GM21717 (cell line): ENCODE measurements at regions not wholly inside any gene's neighbourhood (a gene's known extent, or its start where the extent isn't known, plus 50 kb on each side); places are given as distances from the start of the nearest gene placed in this dataset.

Source experiments
- ATAC-seq: cut with Tn5 transposase; IDR thresholded peaks from one replicate; pipeline ENCODE4 v1.9.1; 2021; ENCODE audit warnings: mild to moderate bottlenecking, moderate library complexity; ENCODE audit not compliant: unreplicated experiment

DNA sequence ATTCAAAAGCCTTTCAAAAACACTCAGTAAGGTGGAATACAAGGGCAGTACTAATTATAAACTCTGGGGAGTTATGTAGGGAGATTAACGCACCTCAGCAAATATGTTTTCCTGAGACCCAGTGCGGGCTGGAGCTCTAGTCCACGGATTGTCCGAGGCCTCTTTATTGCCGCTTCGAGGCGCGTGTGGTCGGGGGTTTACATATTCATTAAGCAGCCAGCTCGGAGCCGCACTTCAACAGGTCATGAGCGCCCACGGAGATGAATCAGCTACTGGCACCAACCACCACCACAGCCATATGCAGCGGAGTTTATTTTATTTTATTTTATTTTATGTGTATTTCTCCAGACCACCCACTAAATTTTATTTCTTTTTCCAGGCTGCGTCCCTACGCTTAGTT lies 195.9 kb upstream of the ADARB2 start:
- no peak for ATAC-seq

GRCh38 chr10:1932692-1933094 lies 195.4 kb upstream of the ADARB2 start:
- no peak for ATAC-seq

- ATAC-seq: no peak
Observed at GRCh38 chr10:1928606-1929005, 191.3 kb upstream of the ADARB2 start.

DNA sequence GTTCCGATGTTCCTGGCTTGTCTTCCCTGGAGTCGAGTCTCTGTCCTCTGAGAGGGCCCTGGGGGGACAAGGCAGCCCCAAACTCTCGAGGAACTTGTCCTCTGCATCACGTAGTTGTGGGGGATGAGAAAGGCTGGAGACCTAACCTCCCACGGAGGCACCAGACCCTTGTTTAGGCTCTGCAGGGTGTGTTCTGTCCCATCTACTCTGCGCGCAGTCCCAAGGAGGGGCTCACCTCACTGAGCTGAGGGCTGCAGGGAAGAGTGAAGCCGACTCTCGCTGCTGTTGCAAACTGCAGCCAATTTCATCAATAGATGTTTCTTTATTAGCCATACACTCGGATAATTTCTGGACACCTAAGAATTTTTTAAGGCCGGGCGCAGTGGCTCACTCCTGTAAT lies 186.7 kb upstream of the ADARB2 start:
- no peak for ATAC-seq

- no peak for ATAC-seq
Observed at GRCh38 chr10:1923586-1923985, 186.3 kb upstream of the ADARB2 start.

DNA sequence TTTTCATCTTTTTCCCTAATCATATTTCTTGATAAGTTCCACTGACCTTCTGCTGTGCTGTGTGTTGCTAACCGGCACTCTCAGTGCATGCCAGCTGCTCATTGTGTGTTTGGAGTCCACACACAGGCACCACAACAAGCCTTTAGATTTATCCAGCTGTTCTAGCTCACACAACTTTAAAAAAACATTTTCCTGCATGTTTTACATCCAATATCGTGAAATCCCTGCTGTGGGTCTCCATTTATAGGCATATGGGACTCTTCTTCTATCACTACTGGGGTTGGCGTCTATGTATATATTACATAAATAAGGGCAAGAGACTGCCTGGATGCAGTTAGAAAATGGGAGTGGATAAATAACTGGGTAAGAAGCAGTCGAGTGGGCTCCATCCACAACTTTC lies 183.6 kb upstream of the ADARB2 start:
- no peak for ATAC-seq

- no peak for ATAC-seq
Observed at GRCh38 chr10:1920127-1920526, 182.8 kb upstream of the ADARB2 start.

DNA sequence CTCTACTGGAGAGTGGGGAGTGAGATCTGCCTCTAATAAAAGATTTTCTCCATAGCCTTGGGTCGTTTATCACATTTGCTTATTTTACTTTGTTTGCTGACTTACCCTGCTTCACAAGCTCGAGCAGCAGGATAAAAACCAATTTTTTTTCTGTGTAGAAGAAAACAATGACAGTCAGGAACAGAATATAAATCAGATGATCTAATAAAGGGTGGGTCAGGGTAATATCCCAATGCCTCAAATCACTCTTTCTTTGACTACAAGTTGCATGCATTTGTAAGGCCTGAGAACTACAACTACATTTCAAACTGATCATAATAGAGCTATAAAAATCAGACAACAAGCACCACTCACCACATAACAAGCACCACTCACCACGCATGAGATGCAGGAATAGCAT lies 174.4 kb upstream of the ADARB2 start:
- no peak for ATAC-seq

DNA sequence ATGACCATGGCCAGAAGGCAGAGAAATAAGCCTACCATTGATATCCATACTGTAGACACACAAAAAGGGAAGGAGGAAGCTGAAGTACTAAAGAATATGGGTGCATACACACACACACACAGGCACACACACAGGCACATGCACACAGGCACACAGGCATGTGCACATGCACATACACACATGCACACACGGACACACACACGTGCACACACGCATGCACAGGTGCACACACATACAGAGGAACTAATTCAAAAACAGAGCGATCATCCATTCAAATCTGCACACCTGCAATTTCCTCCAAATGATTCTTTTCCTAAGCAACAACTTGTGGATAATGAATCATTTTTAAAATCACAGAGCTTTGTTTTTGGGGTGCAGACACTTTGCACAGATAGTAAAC lies 166.7 kb upstream of the ADARB2 start:
- ATAC-seq: no peak

DNA sequence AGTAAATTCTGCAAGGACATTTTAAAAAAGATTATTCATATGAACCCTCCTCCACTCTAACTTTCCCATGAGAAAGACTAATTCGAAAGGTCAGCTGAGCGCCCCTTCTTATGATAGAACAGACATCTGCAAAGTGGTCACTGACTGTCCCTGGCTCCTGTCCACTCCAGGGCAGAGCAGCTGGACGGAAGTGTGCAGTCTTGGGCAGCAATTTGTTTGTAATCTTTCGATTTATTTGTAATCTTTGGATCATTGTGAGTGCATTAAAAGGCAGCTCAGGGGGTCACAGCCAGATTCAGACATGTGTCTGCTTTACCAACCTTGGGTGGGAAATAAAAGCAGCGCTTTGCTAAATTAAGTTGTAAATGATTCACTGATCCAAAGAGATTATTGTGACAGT lies 158.8 kb upstream of the ADARB2 start:
- no peak for ATAC-seq

DNA sequence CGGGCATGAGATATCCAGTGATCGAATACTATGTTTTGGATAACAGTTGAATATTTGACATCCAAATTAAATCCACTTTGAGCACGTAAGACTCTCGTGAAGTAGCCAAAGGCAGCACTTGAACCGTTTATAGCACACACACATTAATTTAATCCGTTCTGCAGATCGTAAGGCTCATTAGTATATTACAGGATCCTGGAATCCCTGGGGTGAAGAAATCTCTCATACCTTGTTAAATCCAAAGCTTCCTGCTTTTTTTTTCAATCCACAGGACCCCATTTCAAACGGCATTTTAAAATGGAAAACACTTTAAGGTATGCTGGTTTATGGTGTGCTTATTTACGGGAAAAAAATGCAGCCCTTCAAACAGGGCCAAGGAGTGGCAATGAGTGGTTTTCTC lies 158.4 kb upstream of the ADARB2 start:
- ATAC-seq: no peak

DNA sequence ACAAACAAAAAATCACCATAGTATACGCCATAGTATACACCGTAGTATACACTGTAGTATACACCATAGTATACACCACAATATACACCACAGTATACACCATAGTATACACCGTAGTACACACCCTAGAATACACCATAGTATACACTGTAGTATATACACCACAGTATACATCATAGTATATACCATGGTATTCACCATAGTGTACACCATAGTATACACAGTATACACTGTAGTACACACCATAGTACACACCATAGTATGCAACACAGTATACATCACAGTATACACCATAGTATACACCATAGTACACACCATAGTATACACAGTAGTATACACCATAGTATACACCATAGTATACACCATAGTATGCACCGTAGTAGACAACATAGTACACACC lies 157.6 kb upstream of the ADARB2 start:
- ATAC-seq: no peak

GRCh38 chr10:1893941-1894340 lies 156.6 kb upstream of the ADARB2 start:
- no peak for ATAC-seq

DNA sequence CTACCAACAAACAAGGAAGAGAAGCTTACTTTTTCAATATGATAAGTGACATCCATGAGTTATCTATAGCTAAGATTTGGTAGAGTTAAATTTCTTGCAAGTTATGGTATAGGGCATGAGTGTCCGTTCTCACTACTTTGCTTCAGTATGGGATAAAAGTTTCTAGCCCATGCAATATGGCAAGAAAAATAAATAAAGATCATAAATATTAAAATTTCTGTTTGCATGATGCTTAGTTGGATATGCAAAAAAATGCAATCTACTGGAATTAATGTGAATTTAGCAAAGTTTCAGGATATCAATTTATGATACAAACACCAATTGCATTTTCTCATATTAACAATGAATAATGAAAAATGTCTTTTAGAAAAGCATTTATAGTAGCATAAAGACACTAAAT lies 148.7 kb upstream of the ADARB2 start:
- ATAC-seq: no peak

- no peak for ATAC-seq
Observed at GRCh38 chr10:1882728-1883127, 145.4 kb upstream of the ADARB2 start.

DNA sequence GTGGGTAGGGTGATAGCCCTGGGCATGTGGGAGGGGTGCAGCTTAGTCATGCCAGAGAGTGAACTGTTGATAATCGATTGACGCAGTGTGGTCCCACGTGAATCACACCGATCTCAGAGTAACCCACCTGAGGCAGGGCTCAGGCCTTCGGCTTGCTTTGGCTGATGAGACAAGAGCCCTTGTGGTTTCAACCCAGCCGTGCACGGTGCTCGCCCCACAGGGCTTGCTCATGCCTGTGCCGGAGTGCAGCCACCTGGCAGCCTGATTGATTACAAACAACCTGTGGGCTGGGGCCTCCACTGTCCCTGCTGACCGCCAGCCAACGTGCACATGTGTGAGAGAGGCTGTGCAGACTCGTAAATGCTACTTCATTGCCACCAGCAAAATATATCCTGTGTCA lies 144.9 kb upstream of the ADARB2 start:
- ATAC-seq: no peak

GRCh38 chr10:1881636-1882035 lies 144.3 kb upstream of the ADARB2 start:
- ATAC-seq: no peak

- ATAC-seq: no peak
Observed at GRCh38 chr10:1874533-1874932, 137.2 kb upstream of the ADARB2 start.

DNA sequence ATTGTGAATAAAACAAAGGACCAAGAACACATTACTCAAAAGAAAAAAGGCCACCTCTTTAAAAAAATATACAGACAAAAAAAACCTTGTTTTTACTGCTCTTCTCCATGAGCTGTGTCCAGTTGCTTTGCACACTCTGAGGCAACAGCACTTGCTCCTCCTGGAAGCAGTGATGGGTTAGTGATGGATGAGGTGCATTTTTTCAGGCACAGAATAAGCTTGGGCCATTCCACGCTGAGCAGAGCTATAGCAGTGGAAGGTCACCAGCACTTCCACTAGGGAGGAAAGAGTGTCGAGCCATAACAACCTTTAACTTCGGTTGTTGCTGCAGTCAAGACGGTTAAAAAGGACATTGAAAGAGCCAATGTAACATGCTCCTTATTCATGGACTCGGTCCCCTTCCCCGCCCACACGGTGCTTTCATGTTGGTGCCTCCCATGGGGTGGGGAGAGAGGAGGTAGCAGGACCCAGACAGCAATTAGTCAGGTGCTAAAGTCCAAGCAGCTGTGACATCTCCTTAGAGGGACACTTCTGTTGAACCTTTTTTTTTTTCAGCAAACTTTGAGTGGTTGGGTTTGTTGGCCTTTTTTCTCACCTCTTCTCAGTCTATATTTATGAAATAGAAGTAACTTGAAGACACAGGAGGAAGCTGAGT lies 136.5 kb upstream of the ADARB2 start:
- no peak for ATAC-seq

DNA sequence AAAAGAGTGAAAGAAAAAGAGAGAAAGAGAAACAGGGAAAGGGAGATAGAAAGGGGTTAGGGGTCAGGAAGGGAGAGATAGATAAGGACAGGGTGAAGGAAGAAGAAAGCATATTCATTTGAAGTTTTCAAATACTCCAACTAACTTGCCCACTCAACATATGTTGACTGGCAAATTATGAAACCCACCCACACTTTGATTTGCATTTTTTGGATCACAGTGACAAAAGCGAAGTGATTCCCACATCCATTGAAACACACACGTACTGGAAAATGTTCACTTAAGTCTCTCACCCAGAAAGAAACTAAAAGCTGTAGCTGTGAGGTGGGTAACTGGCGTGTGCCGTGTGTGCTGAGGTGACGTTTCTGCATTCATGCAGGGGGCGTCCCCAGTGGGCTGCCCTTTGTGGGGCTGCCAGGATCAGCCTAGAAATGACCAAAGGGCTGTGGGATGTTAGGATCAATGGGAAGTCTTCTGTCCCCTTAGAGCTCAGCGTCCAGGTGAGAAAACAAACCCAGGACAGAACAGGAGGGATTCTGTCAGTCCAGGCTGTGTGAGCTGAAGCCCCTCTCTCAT lies 134.9 kb upstream of the ADARB2 start:
- no peak for ATAC-seq

DNA sequence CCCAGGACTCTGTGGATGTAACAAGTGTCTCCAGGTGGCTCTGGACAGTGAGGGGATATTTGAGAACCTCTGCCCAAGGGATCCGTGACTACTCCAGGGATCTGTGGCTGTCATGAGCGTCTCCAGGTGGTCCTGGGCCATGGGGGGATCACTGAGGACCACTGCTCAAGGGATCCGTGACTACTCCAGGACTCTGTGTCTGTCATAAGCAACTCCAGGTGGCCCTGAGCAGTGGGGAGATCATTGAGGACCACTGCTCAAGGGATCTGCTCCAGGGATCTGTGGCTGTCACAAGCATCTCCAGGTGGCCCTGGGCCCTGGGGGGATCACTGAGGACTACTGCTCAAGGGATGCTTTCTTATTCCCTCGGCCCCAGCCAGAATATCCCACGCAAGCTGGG lies 133.2 kb upstream of the ADARB2 start:
- ATAC-seq: no peak

DNA sequence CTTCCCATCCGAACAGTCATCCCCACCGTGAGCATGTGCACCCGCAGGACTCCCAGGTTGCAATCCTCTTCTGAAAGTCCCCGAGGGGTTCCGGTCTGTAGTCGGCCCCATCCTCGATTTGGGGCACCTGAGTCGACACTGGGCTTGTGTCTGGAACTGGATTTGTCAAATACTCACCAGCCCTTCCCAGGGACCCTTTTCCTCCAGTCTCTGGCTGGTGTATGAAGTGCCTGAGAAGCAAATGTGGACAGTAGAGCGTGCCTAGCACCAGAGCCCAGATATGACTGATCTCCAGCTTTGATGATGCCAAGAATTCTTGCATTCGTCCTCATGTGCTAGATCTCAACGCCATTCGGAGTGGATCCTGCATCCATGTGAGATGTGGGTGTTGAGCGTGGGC lies 132.5 kb upstream of the ADARB2 start:
- ATAC-seq: no peak

GRCh38 chr10:1860351-1860750 lies 123.0 kb upstream of the ADARB2 start:
- no peak for ATAC-seq
